ENCODE measurements at regions not wholly inside any gene's neighbourhood (a gene's known extent, or its start where the extent isn't known, plus 50 kb on each side); places are given as distances from the start of the nearest gene placed in this dataset.

- no peaks in the 10 kb centered on the region for H3K27me3 ChIP-seq
- WGBS, 3 donors = 14 to 23% (median 19%) methylated on average over 1 of the region's 1 CpG
- H3K4me3 ChIP-seq = no peak overlapping the region
- DNase-seq = no peak
- no peaks in the 10 kb centered on the region for H3K36me3 ChIP-seq
- intact Hi-C loops (cut with DNase I) = no loop called here
- no peaks in the 10 kb centered on the region for H3K4me1 ChIP-seq (ENCODE audit: insufficient read depth)
- no peak overlapping the region for H3K27ac ChIP-seq
- H3K9me3 ChIP-seq = no peaks in the 10 kb centered on the region
- TF ChIP-seq POLR2A (IDR thresholded peaks at IDR 0.05) = no peak
- TF ChIP-seq CTCF (IDR thresholded peaks at IDR 0.05) = no peak
- no peak for TF ChIP-seq EP300 (IDR thresholded peaks at IDR 0.05)
Observed at GRCh38 chr2:53234548-53234903, 533.1 kb upstream of the CHAC2 start.

- H3K36me3 ChIP-seq = no peaks in the 10 kb centered on the region
- H3K27ac ChIP-seq = no peak overlapping the region
- H3K9me3 ChIP-seq = no peaks in the 10 kb centered on the region
- no peak overlapping the region for H3K4me3 ChIP-seq
- TF ChIP-seq CTCF (IDR thresholded peaks at IDR 0.05) (no peak), EP300 (IDR thresholded peaks at IDR 0.05) (no peak), POLR2A (IDR thresholded peaks at IDR 0.05) (no peak)
- DNase-seq = no peak
- intact Hi-C loops (cut with DNase I) = no loop called here
- no peaks in the 10 kb centered on the region for H3K27me3 ChIP-seq
- WGBS, 3 donors = 79 to 86% (median 85%) methylated on average over 4 of the region's 4 CpGs
- no peaks in the 10 kb centered on the region for H3K4me1 ChIP-seq (ENCODE audit: insufficient read depth)
Observed at GRCh38 chr2:53233759-53234547, 533.7 kb upstream of the CHAC2 start.

GRCh38 chr2:53231908-53232307, 535.7 kb upstream of the CHAC2 start:
- H3K9me3 ChIP-seq = no peaks in the 10 kb centered on the region
- H3K36me3 ChIP-seq = no peaks in the 10 kb centered on the region
- no peak for DNase-seq
- 54 to 83% (median 55%) methylated on average over 3 of the region's 3 CpGs for WGBS, 3 donors
- no peaks in the 10 kb centered on the region for H3K4me1 ChIP-seq (ENCODE audit: insufficient read depth)
- H3K27me3 ChIP-seq = no peaks in the 10 kb centered on the region
- TF ChIP-seq CTCF (IDR thresholded peaks at IDR 0.05) (no peak), POLR2A (IDR thresholded peaks at IDR 0.05) (no peak), EP300 (IDR thresholded peaks at IDR 0.05) (no peak)
- H3K4me3 ChIP-seq = no peak overlapping the region
- no peak overlapping the region for H3K27ac ChIP-seq
- intact Hi-C loops (cut with DNase I) = no loop called here

- H3K9me3 ChIP-seq = no peaks in the 10 kb centered on the region
- DNase-seq = no peak
- intact Hi-C loops (cut with DNase I) = no loop called here
- WGBS, 3 donors = 59 to 80% (median 67%) methylated on average over 2 of the region's 2 CpGs
- TF ChIP-seq EP300 (IDR thresholded peaks at IDR 0.05) = no peak
- TF ChIP-seq CTCF (IDR thresholded peaks at IDR 0.05) = no peak
- no peak for TF ChIP-seq POLR2A (IDR thresholded peaks at IDR 0.05)
- H3K27me3 ChIP-seq = no peaks in the 10 kb centered on the region
- no peak overlapping the region for H3K4me3 ChIP-seq
- no peaks in the 10 kb centered on the region for H3K36me3 ChIP-seq
- no peak overlapping the region for H3K27ac ChIP-seq
- no peaks in the 10 kb centered on the region for H3K4me1 ChIP-seq (ENCODE audit: insufficient read depth)
Observed at GRCh38 chr2:53230691-53231090, 536.9 kb upstream of the CHAC2 start.
